ENCODE measurements at regions not wholly inside any gene's neighbourhood (a gene's known extent, or its start where the extent isn't known, plus 50 kb on each side); places are given as distances from the start of the nearest gene placed in this dataset.

DNA sequence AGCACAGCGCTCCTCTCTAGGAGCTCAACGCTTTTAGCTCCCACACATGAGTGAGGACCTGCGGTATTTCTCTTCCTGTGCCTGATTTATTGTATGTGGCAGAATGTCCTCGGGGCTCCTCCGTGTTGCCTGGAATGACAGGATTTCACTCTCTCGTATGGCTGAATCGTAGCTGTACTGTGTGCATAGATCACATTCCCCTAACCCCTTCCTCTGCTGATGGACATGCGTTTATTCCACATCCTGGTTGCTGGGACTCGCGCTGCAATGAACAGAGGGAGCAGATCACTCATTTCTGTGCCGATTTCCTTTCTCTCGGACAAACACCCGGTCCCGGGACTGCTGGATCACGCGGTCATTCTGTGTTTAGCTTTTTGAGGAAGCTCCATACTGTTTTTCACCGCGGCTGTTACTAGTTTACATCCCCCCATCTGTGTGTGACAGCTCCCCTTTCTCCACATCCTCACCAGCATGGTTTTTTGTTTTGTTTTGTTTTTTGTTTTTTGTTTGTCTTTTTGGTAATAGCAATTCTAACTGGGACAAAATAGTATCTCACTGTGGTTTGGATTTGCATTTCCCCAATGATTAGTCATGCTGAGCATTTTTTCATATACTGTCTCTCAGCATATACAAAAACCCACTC lies 76.3 kb downstream of the FOXL3 start:
- TF ChIP-seq POLR2A (IDR thresholded peaks at IDR 0.05), result no peak
- TF ChIP-seq, protein P1, sequence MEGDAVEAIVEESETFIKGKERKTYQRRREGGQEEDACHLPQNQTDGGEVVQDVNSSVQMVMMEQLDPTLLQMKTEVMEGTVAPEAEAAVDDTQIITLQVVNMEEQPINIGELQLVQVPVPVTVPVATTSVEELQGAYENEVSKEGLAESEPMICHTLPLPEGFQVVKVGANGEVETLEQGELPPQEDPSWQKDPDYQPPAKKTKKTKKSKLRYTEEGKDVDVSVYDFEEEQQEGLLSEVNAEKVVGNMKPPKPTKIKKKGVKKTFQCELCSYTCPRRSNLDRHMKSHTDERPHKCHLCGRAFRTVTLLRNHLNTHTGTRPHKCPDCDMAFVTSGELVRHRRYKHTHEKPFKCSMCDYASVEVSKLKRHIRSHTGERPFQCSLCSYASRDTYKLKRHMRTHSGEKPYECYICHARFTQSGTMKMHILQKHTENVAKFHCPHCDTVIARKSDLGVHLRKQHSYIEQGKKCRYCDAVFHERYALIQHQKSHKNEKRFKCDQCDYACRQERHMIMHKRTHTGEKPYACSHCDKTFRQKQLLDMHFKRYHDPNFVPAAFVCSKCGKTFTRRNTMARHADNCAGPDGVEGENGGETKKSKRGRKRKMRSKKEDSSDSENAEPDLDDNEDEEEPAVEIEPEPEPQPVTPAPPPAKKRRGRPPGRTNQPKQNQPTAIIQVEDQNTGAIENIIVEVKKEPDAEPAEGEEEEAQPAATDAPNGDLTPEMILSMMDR (IDR thresholded peaks at IDR 0.05 in 8 of 11, conservative IDR thresholded peaks at IDR 0.05 in 3 of 11), result no peak
- TF ChIP-seq POLR2AphosphoS5 (IDR thresholded peaks at IDR 0.05), result no peak
- DNase-seq, result peak; percentile 31
- no peak overlapping the region for H3K27ac ChIP-seq
- H3K9me3 ChIP-seq, result no peaks in the 10 kb centered on the region
- WGBS, 5 donors, result 3 to 5% (median 3%) methylated on average over 18 of the region's 18 CpGs
- H3K36me3 ChIP-seq, result no peaks in the 10 kb centered on the region
- intact Hi-C loops (cut with DNase I; ENCODE audit: low total_unique reads), result no loop called here
- peak overlapping the region in 1 of 8 donors; percentile 12 for H3K4me3 ChIP-seq
- H3K4me1 ChIP-seq, result peaks cover 16 to 47% (median 36%) of the 10 kb centered on the region in 6 donors
- peaks cover 0 to 34% (median 0%) of the 10 kb centered on the region in 7 donors for H3K27me3 ChIP-seq (replicated peaks in 1 of 7)

DNA sequence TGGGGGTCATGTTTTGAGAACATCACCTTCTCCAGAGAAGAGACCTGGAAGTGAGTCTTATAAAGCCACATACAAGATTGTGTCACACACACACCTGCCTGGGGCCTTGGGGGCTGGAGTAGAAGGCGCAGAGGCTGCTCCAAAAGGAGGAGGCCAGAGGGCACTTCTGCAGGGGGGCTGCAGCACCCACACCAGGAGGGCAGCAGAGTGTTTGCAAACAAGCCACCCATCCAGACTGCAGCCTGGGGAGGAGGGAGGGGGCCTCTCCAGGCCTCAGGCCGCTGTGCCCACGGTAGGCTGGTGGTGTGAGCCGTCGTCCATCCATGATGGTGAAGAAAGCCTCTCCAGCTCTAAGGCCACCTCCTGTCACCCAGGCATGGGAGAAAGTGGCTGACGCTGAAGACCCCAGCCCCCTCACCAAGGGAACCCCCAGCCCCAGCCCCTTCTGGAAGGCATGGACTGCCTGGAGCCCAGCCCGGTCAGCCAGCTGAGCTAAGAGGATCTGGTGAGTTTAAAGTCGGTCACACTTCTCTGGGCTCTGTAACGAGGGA lies 77.5 kb downstream of the FOXL3 start:
- Histone ChIP-seq H3K9me3 (no peaks in the 10 kb centered on the region), H3K4me1 (peaks cover 10 to 39% (median 29%) of the 10 kb centered on the region in 6 donors), H3K27ac (no peak overlapping the region), H3K4me3 (no peak overlapping the region), H3K36me3 (no peaks in the 10 kb centered on the region), H3K27me3 (replicated peaks in 1 of 7) (peaks cover 0 to 30% (median 0%) of the 10 kb centered on the region in 7 donors)
- WGBS, 5 donors, result 79 to 93% (median 92%) methylated on average over 6 to 9 of the region's 9 CpGs
- no peak for TF ChIP-seq POLR2AphosphoS5 (IDR thresholded peaks at IDR 0.05)
- no peak for TF ChIP-seq POLR2A (IDR thresholded peaks at IDR 0.05)
- TF ChIP-seq, protein P1 (IDR thresholded peaks at IDR 0.05 in 8 of 11, conservative IDR thresholded peaks at IDR 0.05 in 3 of 11), result no peak
- intact Hi-C loops (cut with DNase I; ENCODE audit: low total_unique reads), result no loop called here
- peak; percentile 66 for DNase-seq

DNA sequence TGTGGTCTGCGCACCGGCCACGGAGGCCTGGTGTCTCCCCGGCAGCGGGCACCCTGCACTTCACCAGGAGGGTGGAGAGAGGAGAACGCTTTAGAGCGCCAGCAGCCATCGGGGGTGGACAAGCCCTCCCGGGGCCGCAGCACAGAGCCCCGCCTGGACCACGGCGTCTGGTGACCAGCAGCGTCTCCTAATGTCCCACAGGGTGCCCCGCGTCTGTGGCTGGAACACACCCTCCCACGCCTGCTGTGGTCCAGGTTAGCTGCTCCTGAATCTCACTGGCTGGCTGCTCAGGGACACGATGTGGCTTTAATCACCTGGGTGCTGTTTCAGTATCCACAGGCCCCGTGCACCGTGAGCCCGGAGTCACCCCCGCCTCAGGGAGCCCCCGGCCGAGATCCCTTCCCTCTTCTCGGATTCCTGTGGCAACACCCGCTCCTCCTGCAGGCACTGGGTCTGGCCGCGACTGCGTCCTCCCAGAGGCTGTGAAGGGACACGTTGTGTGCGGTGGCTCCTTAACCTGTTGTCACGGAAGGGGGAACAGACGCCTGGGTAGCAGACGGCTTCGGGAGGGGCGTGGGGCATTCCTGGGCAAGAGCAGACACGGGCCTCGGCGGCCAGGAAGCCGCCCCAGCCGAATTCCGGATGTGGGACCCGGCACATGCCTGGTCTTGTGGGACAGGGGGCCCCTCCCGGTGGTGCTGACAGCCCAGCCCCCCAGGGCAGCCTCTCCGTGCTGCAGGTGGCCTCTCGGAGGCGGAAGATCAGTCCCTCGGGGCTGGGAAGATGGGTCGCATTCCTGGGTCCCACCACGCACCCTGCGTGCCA lies 78.9 kb downstream of the FOXL3 start:
- no peaks in the 10 kb centered on the region for H3K9me3 ChIP-seq
- no peak overlapping the region for H3K27ac ChIP-seq
- peak; percentile 67 for DNase-seq
- H3K36me3 ChIP-seq, result no peaks in the 10 kb centered on the region
- intact Hi-C loops (cut with DNase I; ENCODE audit: low total_unique reads), result no loop called here
- peaks cover 0 to 22% (median 0%) of the 10 kb centered on the region in 7 donors for H3K27me3 ChIP-seq (replicated peaks in 1 of 7)
- WGBS, 5 donors, result 71 to 83% (median 76%) methylated on average over 26 to 51 of the region's 51 CpGs
- no peak for TF ChIP-seq POLR2A (IDR thresholded peaks at IDR 0.05)
- no peak for TF ChIP-seq POLR2AphosphoS5 (IDR thresholded peaks at IDR 0.05)
- TF ChIP-seq, protein P1 (IDR thresholded peaks at IDR 0.05 in 8 of 11, conservative IDR thresholded peaks at IDR 0.05 in 3 of 11), result no peak
- peaks cover 4 to 24% (median 14%) of the 10 kb centered on the region in 6 donors for H3K4me1 ChIP-seq
- no peak overlapping the region for H3K4me3 ChIP-seq
